ENCODE measurements at regions not wholly inside any gene's neighbourhood (a gene's known extent, or its start where the extent isn't known, plus 50 kb on each side); places are given as distances from the start of the nearest gene placed in this dataset.

DNA sequence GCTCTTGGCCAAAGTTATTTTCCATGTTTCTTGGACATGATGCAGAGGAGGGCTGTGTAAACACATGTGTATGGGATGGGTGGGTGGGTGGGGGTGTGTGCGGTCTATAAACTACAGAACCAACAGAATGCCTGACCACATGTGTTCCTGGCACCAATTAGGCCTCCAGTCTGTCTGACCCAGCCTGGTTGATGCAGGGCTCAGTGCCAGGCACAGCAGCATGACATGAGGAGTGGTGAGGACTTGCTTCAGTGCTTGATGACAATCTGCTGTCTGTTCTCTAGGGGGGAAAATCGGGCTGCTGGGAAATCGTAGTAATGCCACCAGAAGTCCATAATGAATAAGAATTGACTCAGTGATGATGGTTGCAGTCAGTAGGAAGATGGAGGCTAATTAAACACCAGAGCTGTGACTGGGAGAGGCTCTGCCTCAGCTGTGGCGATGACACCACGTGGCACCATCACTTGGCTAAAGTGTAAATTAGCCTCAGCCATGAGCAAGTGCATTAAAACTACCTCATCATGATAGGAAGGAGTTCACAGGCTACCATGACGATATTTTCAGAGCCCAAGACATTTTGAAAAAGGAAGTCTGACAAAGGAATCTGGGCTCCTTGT is 260.1 kb upstream of the PODXL start:
- dilution Hi-C loops (cut with MboI; ENCODE audit: extremely low pct_ligation_motif_present, low sequenced_read_pairs), result no loop called here
- FAIRE-seq, result no peak
- no peaks in the 10 kb centered on the region for H3K9me3 ChIP-seq (replicated peaks; ENCODE audit: control insufficient read depth, insufficient read depth, low read length)
- no peaks in the 10 kb centered on the region for H3K9me1 ChIP-seq (replicated peaks; ENCODE audit: control insufficient read depth, extremely low read depth, insufficient read depth, low read length)
- intact Hi-C loops (cut with micrococcal nuclease), result no loop called here
- no peak overlapping the region for H3K27ac ChIP-seq (ENCODE audit: insufficient read depth, low read depth, low read length)
- H4K20me1 ChIP-seq (replicated peaks; ENCODE audit: control insufficient read depth, extremely low read depth, insufficient read depth, low read length), result no peaks in the 10 kb centered on the region
- no peak overlapping the region for H2AFZ ChIP-seq (ENCODE audit: low read depth, low read length)
- H3K4me2 ChIP-seq (ENCODE audit: insufficient read depth, low read length), result no peak overlapping the region
- TF ChIP-seq, protein P1, sequence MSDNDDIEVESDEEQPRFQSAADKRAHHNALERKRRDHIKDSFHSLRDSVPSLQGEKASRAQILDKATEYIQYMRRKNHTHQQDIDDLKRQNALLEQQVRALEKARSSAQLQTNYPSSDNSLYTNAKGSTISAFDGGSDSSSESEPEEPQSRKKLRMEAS (IDR thresholded peaks at IDR 0.05; ENCODE audit: insufficient read depth, insufficient read length), result no peak
- no peak for TF ChIP-seq POLR2A (IDR thresholded peaks at IDR 0.05; ENCODE audit: low read depth, low read length)
- TF ChIP-seq CTCF (IDR thresholded peaks at IDR 0.05; ENCODE audit: extremely low read depth in 1 of 2, insufficient read depth in 1 of 2, low read depth in 1 of 2, low read length in 2 of 2), result no peak
- TF ChIP-seq FOS (IDR thresholded peaks at IDR 0.05; ENCODE audit: borderline replicate concordance, insufficient read depth, low read length), result no peak
- no peak for TF ChIP-seq POLR2AphosphoS5 (IDR thresholded peaks at IDR 0.05; ENCODE audit: insufficient read depth, low read depth, low read length)
- TF ChIP-seq GATA2 (IDR thresholded peaks at IDR 0.05; ENCODE audit: insufficient read depth, insufficient read length, low read depth, low read length), result no peak
- TF ChIP-seq MYC (IDR thresholded peaks at IDR 0.05; ENCODE audit: low read depth, low read length), result no peak
- ChIA-PET POLR2A (no interaction called here), CTCF (no interaction called here)
- H3K9ac ChIP-seq (replicated peaks; ENCODE audit: extremely low read depth, insufficient read depth, low read length), result no peak overlapping the region
- H3K36me3 ChIP-seq (ENCODE audit: control insufficient read depth in 2 of 2, extremely low read depth in 1 of 2, insufficient read depth in 2 of 2, low read length in 2 of 2), result no peaks in the 10 kb centered on the region
- H3K27me3 ChIP-seq (ENCODE audit: control insufficient read depth in 2 of 2, insufficient read depth in 2 of 2, low read length in 2 of 2), result peaks cover 0 to 8% of the 10 kb centered on the region in 2 experiments
- H3K79me2 ChIP-seq (ENCODE audit: control insufficient read depth, insufficient read depth, low read length), result no peaks in the 10 kb centered on the region
- no peaks in the 10 kb centered on the region for H3K4me1 ChIP-seq (ENCODE audit: control insufficient read depth, extremely low read depth, insufficient read depth, low read length)
- no TSS peak for BruUV-seq (replicated peaks)
- no peak overlapping the region for H3K4me3 ChIP-seq (replicated peaks in 1 of 3; ENCODE audit: insufficient read depth in 1 of 3, low read depth in 1 of 3, low read length in 3 of 3)
- no peak for DNase-seq (ENCODE audit: low read depth, low spot score)
